SK-N-SH treated with all-trans-retinoic acid at 6 μM for 48 hours (cell line): ENCODE measurements at regions not wholly inside any gene's neighbourhood (a gene's known extent, or its start where the extent isn't known, plus 50 kb on each side); places are given as distances from the start of the nearest gene placed in this dataset.

ENCODE experiments used
- ARNTL ChIP-seq: fragments of 450-650 bp; formaldehyde crosslinking; IDR thresholded peaks from 2 replicates; pipeline ENCODE4 v1.5.0; 2020; ENCODE audit warnings: low read depth, mild to moderate bottlenecking, moderate library complexity, borderline replicate concordance
- BACH2 ChIP-seq: fragments of 250-450 bp; sonication (Bioruptor Pico); IDR thresholded peaks from 2 replicates; pipeline ENCODE4 v1.9.0; 2021; ENCODE audit warnings: mild to moderate bottlenecking, borderline replicate concordance
- CSDC2 ChIP-seq: fragments of 250-450 bp; sonication (Bioruptor Pico); IDR thresholded peaks from 2 replicates; pipeline ENCODE4 v1.5.0; 2020; ENCODE audit warnings: mild to moderate bottlenecking, moderate library complexity
- GLIS3 ChIP-seq: fragments of 250-450 bp; sonication (Bioruptor Pico); IDR thresholded peaks from 2 replicates; pipeline ENCODE4 v1.5.0; 2020; ENCODE audit warnings: mild to moderate bottlenecking, moderate library complexity
- TCF4 ChIP-seq: fragments of 250-450 bp; sonication (Bioruptor Pico); IDR thresholded peaks from 2 replicates; pipeline ENCODE4 v1.8.0; 2021; ENCODE audit warnings: mild to moderate bottlenecking, moderate library complexity, borderline replicate concordance
- ZFP30 ChIP-seq: fragments of 450-650 bp; formaldehyde crosslinking; IDR thresholded peaks from 2 replicates; pipeline ENCODE4 v1.5.0; 2022; ENCODE audit warnings: mild to moderate bottlenecking, moderate library complexity
- ZNF565 ChIP-seq: fragments of 450-650 bp; formaldehyde crosslinking; conservative IDR thresholded peaks from 2 replicates; pipeline ENCODE4 v1.5.0; 2020; ENCODE audit warnings: low read depth, mild to moderate bottlenecking, moderate library complexity
- ZNF70 ChIP-seq: fragments of 450-650 bp; formaldehyde crosslinking; IDR thresholded peaks from 2 replicates; pipeline ENCODE4 v1.5.0; 2020; ENCODE audit warnings: mild to moderate bottlenecking, moderate library complexity
- TF ChIP-seq, protein P1 (sequence below): fragments of 250-450 bp; sonication (Bioruptor Pico); IDR thresholded peaks from 2 replicates; pipeline ENCODE4 v1.8.0; 2020; ENCODE audit warnings: mild to moderate bottlenecking, moderate library complexity, borderline replicate concordance
- TF ChIP-seq, protein P2 (sequence below): fragments of 250-450 bp; sonication (Bioruptor Pico); IDR thresholded peaks from 2 replicates; pipeline ENCODE4 v1.8.0; 2021; ENCODE audit warnings: low read depth, mild to moderate bottlenecking, moderate library complexity, borderline replicate concordance
- TF ChIP-seq, protein P3 (sequence below): fragments of 250-450 bp; sonication (Bioruptor Pico); IDR thresholded peaks from 2 replicates; pipeline ENCODE4 v1.5.1; 2020; ENCODE audit warnings: low read depth, mild to moderate bottlenecking, moderate library complexity
- TF ChIP-seq, protein P4 (sequence below): fragments of 250-450 bp; sonication (Bioruptor Pico); IDR thresholded peaks from 2 replicates; pipeline ENCODE4 v1.5.1; 2021; ENCODE audit warnings: mild to moderate bottlenecking, moderate library complexity

DNA sequence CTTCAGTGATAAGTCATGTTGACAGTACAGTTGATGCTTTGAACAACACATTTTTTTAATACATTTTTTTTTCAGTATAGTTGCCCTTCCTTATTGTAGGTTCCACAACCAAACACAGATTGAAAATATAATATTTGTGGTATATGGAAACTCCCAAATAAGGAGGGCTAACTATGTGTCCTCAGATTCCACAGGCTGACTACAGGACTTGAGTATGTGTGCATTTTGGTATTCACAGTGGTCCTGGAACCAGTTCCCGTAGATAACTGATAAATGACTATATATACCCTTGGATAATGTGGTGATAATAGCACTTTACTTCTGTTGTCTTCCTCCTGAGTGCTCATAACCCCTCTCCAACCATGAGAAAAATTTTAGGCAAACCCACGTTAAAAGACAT, 111.6 kb upstream of the NUDT6 start:
- TF ChIP-seq, protein P1, sequence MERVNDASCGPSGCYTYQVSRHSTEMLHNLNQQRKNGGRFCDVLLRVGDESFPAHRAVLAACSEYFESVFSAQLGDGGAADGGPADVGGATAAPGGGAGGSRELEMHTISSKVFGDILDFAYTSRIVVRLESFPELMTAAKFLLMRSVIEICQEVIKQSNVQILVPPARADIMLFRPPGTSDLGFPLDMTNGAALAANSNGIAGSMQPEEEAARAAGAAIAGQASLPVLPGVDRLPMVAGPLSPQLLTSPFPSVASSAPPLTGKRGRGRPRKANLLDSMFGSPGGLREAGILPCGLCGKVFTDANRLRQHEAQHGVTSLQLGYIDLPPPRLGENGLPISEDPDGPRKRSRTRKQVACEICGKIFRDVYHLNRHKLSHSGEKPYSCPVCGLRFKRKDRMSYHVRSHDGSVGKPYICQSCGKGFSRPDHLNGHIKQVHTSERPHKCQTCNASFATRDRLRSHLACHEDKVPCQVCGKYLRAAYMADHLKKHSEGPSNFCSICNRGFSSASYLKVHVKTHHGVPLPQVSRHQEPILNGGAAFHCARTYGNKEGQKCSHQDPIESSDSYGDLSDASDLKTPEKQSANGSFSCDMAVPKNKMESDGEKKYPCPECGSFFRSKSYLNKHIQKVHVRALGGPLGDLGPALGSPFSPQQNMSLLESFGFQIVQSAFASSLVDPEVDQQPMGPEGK (CRISPR knock-in tag) = no peak
- TF ChIP-seq CSDC2 (no peak), TCF4 (CRISPR knock-in tag) (no peak), ARNTL (CRISPR knock-in tag) (no peak), ZFP30 (no peak), BACH2 (CRISPR knock-in tag) (no peak), ZNF565 (CRISPR knock-in tag) (no peak), GLIS3 (CRISPR knock-in tag) (no peak), ZNF70 (CRISPR knock-in tag) (no peak)
- TF ChIP-seq, protein P2, sequence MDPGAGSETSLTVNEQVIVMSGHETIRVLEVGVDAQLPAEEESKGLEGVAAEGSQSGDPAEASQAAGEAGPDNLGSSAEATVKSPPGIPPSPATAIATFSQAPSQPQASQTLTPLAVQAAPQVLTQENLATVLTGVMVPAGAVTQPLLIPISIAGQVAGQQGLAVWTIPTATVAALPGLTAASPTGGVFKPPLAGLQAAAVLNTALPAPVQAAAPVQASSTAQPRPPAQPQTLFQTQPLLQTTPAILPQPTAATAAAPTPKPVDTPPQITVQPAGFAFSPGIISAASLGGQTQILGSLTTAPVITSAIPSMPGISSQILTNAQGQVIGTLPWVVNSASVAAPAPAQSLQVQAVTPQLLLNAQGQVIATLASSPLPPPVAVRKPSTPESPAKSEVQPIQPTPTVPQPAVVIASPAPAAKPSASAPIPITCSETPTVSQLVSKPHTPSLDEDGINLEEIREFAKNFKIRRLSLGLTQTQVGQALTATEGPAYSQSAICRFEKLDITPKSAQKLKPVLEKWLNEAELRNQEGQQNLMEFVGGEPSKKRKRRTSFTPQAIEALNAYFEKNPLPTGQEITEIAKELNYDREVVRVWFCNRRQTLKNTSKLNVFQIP (CRISPR knock-in tag) = no peak
- TF ChIP-seq, protein P3, sequence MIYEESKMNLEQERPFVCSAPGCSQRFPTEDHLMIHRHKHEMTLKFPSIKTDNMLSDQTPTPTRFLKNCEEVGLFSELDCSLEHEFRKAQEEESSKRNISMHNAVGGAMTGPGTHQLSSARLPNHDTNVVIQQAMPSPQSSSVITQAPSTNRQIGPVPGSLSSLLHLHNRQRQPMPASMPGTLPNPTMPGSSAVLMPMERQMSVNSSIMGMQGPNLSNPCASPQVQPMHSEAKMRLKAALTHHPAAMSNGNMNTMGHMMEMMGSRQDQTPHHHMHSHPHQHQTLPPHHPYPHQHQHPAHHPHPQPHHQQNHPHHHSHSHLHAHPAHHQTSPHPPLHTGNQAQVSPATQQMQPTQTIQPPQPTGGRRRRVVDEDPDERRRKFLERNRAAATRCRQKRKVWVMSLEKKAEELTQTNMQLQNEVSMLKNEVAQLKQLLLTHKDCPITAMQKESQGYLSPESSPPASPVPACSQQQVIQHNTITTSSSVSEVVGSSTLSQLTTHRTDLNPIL (CRISPR knock-in tag) = no peak
- TF ChIP-seq, protein P4, sequence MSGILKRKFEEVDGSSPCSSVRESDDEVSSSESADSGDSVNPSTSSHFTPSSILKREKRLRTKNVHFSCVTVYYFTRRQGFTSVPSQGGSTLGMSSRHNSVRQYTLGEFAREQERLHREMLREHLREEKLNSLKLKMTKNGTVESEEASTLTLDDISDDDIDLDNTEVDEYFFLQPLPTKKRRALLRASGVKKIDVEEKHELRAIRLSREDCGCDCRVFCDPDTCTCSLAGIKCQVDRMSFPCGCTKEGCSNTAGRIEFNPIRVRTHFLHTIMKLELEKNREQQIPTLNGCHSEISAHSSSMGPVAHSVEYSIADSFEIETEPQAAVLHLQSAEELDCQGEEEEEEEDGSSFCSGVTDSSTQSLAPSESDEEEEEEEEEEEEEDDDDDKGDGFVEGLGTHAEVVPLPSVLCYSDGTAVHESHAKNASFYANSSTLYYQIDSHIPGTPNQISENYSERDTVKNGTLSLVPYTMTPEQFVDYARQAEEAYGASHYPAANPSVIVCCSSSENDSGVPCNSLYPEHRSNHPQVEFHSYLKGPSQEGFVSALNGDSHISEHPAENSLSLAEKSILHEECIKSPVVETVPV = no peak
